PC-3 (cell line): ENCODE measurements at regions not wholly inside any gene's neighbourhood (a gene's known extent, or its start where the extent isn't known, plus 50 kb on each side); places are given as distances from the start of the nearest gene placed in this dataset.

Experiments
- ATAC-seq: fragments of 200-7000 bp; cut with Tn5 transposase; 2 replicates; pipeline ENCODE4 v1.9.1; 2020; ENCODE audit warnings: mild to moderate bottlenecking, moderate library complexity
- BruUV-seq: library from RNA; stranded (reverse); fragments of 400-500 nt; replicated peaks from 2 replicates; lab custom pipeline; 2021; lab: Mats Ljungman, UMichigan
- CTCF ChIA-PET: fragments of 300-600 bp; sonication (Branson Sonifier 250); formaldehyde crosslinking; loops from one replicate; lab custom pipeline; 2022; ENCODE audit warnings: antibody characterized with exemption; lab: Charles Lee
- POLR2A ChIA-PET: fragments of 300-600 bp; sonication (Branson Sonifier 250); formaldehyde crosslinking; loops from one replicate; lab custom pipeline; 2022; ENCODE audit warnings: antibody characterized with exemption; ENCODE audit not compliant: unreplicated experiment; lab: Charles Lee
- DNase-seq: peaks from one replicate; pipeline ENCODE4 v3.0.0-alpha.2; 2015
- H2AFZ ChIP-seq: fragments of 300-600 bp; sonication (generic); 2 replicates; pipeline ENCODE4 v1.6.0; 2016; ENCODE audit warnings: antibody characterized with exemption, low read length
- H3F3A ChIP-seq: fragments of 300-600 bp; sonication (generic); one replicate; pipeline ENCODE4 v1.6.0; 2017; ENCODE audit warnings: antibody characterized with exemption, low read length, control low read depth, mild to moderate bottlenecking; ENCODE audit not compliant: unreplicated experiment
- H3K27ac ChIP-seq: fragments of 300-600 bp; sonication (generic); 2 replicates; pipeline ENCODE4 v1.5.1; 2016; ENCODE audit warnings: mild to moderate bottlenecking, low read length
- H3K27me3 ChIP-seq: fragments of 300-600 bp; sonication (generic); 2 replicates; pipeline ENCODE4 v1.6.1; 2016; ENCODE audit warnings: low read length, mixed read lengths
- H3K36me3 ChIP-seq: fragments of 300-600 bp; sonication (generic); 2 replicates; pipeline ENCODE4 v1.6.1; 2016; ENCODE audit warnings: low read depth, mixed run types, low read length, mixed read lengths
- H3K4me1 ChIP-seq: fragments of 300-600 bp; sonication (generic); 2 replicates; pipeline ENCODE4 v1.5.1; 2016; ENCODE audit warnings: low read length; ENCODE audit not compliant: insufficient read depth
- H3K4me2 ChIP-seq: fragments of 300-600 bp; sonication (generic); 2 replicates; pipeline ENCODE4 v1.6.0; 2016; ENCODE audit warnings: low read length
- H3K4me3 ChIP-seq: fragments of 300-600 bp; sonication (generic); 2 replicates; pipeline ENCODE4 v1.5.1; 2016; ENCODE audit warnings: mild to moderate bottlenecking, low read length, mixed read lengths
- H3K79me2 ChIP-seq: fragments of 300-600 bp; sonication (generic); 2 replicates; pipeline ENCODE4 v1.6.1; 2017; ENCODE audit warnings: low read length, mixed read lengths
- H3K9ac ChIP-seq: fragments of 300-600 bp; sonication (generic); 2 replicates; pipeline ENCODE4 v1.6.0; 2016; ENCODE audit warnings: mild to moderate bottlenecking, low read length
- H3K9me2 ChIP-seq: fragments of 300-600 bp; sonication (generic); replicated peaks from 2 replicates; pipeline ENCODE4 v1.6.1; 2016; ENCODE audit warnings: mixed run types, low read length, mixed read lengths
- H3K9me3 ChIP-seq: fragments of 300-600 bp; sonication (generic); 2 replicates; pipeline ENCODE4 v1.6.1; 2016; ENCODE audit warnings: low read length, mixed read lengths
- H4K20me1 ChIP-seq: fragments of 300-600 bp; sonication (generic); 2 replicates; pipeline ENCODE4 v1.6.1; 2016; ENCODE audit warnings: low read length, mixed read lengths
- CTCF ChIP-seq: fragments of 300-600 bp; sonication (generic); conservative IDR thresholded peaks from 2 replicates; pipeline ENCODE4 v1.5.1; 2017; ENCODE audit warnings: antibody characterized with exemption, low read depth, mild to moderate bottlenecking, low read length
- EZH2 ChIP-seq: fragments of 300-600 bp; sonication (generic); IDR thresholded peaks from one replicate; pipeline ENCODE4 v1.6.1; 2017; ENCODE audit warnings: antibody characterized with exemption, mild to moderate bottlenecking, low read length; ENCODE audit not compliant: unreplicated experiment
- EZH2phosphoT487 ChIP-seq: fragments of 300-600 bp; sonication (generic); IDR thresholded peaks from 2 replicates; pipeline ENCODE4 v1.6.1; 2018; ENCODE audit warnings: mild to moderate bottlenecking, antibody characterized with exemption, low read length, borderline replicate concordance
- intact Hi-C: fragments of 100-400 bp; cut with micrococcal nuclease; formaldehyde crosslinking; loops from 2 replicates; pipeline ENCODE4 v1.9.0; 2023

- Histone ChIP-seq H3K27me3 (no peaks in the 10 kb centered on the region), H4K20me1 (no peaks in the 10 kb centered on the region), H3K9ac (no peak overlapping the region), H3K9me2 (no peaks in the 10 kb centered on the region), H3K27ac (no peak overlapping the region), H3K4me2 (no peak overlapping the region), H3K4me3 (no peak overlapping the region), H2AFZ (no peak overlapping the region), H3K36me3 (no peaks in the 10 kb centered on the region), H3K4me1 (no peaks in the 10 kb centered on the region), H3K79me2 (no peaks in the 10 kb centered on the region), H3F3A (no peaks in the 10 kb centered on the region), H3K9me3 (no peaks in the 10 kb centered on the region)
- CTCF ChIA-PET, result no interaction called here
- TF ChIP-seq CTCF, result no peak
- no peak for TF ChIP-seq EZH2phosphoT487
- no peak for TF ChIP-seq EZH2
- intact Hi-C loops, result no loop called here
- POLR2A ChIA-PET, result no interaction called here
- DNase-seq, result no peak
- no peak for ATAC-seq
- BruUV-seq, result no TSS peak
Measured at GRCh38 chr4:177607111-177607573, 164.9 kb upstream of the AGA start.

GRCh38 chr4:177611974-177612664 lies 169.9 kb upstream of the AGA start:
- Histone ChIP-seq H3K9me2 (no peaks in the 10 kb centered on the region), H4K20me1 (no peaks in the 10 kb centered on the region), H3K9ac (no peak overlapping the region), H3K9me3 (no peaks in the 10 kb centered on the region), H3K4me1 (no peaks in the 10 kb centered on the region), H3K79me2 (no peaks in the 10 kb centered on the region), H3K36me3 (no peaks in the 10 kb centered on the region), H3F3A (no peaks in the 10 kb centered on the region), H3K27ac (no peak overlapping the region), H3K4me2 (no peak overlapping the region), H3K27me3 (no peaks in the 10 kb centered on the region), H2AFZ (no peak overlapping the region), H3K4me3 (no peak overlapping the region)
- ATAC-seq, result no peak
- intact Hi-C loops, result no loop called here
- ChIA-PET POLR2A (no interaction called here), CTCF (no interaction called here)
- BruUV-seq, result no TSS peak
- TF ChIP-seq EZH2 (no peak), EZH2phosphoT487 (no peak), CTCF (no peak)
- DNase-seq, result no peak

- Histone ChIP-seq H4K20me1 (no peaks in the 10 kb centered on the region), H3K36me3 (no peaks in the 10 kb centered on the region), H3K4me1 (no peaks in the 10 kb centered on the region), H3K9me2 (no peaks in the 10 kb centered on the region), H3K9me3 (no peaks in the 10 kb centered on the region), H3K4me3 (no peak overlapping the region), H3K79me2 (no peaks in the 10 kb centered on the region), H3K27ac (no peak overlapping the region), H3K9ac (no peak overlapping the region), H2AFZ (no peak overlapping the region), H3K27me3 (no peaks in the 10 kb centered on the region), H3F3A (no peaks in the 10 kb centered on the region), H3K4me2 (no peak overlapping the region)
- CTCF ChIA-PET, result no interaction called here
- no peak for ATAC-seq
- POLR2A ChIA-PET, result no interaction called here
- no peak for DNase-seq
- TF ChIP-seq CTCF (no peak), EZH2phosphoT487 (no peak), EZH2 (no peak)
- BruUV-seq, result no TSS peak
- intact Hi-C loops, result no loop called here
Measured at GRCh38 chr4:177612684-177613083, 170.4 kb upstream of the AGA start.
